ENCODE measurements at regions not wholly inside any gene's neighbourhood (a gene's known extent, or its start where the extent isn't known, plus 50 kb on each side); places are given as distances from the start of the nearest gene placed in this dataset.

GRCh38 chr6:153673750-153674149, 365.3 kb upstream of the OPRM1 start:
- TF ChIP-seq SP1 (IDR thresholded peaks at IDR 0.05) = no peak
- TF ChIP-seq HDGF (IDR thresholded peaks at IDR 0.05; ENCODE audit: borderline replicate concordance) = no peak
- no peak for TF ChIP-seq FOXM1 (IDR thresholded peaks at IDR 0.05; ENCODE audit: borderline replicate concordance)
- TF ChIP-seq BHLHE40 (IDR thresholded peaks at IDR 0.05; ENCODE audit: borderline replicate concordance) = no peak
- TF ChIP-seq ZNF384 (IDR thresholded peaks at IDR 0.05) = no peak

Data from HEK293T (cell line).